ENCODE measurements at regions not wholly inside any gene's neighbourhood (a gene's known extent, or its start where the extent isn't known, plus 50 kb on each side); places are given as distances from the start of the nearest gene placed in this dataset.
"Not testable (repeated sequence)": the region's sequence is repeated elsewhere in the genome, so short reads cannot be mapped to it uniquely, and the experiment has no call there.

- DNase-seq (ENCODE audit: low spot score): no peak
- no peak for FAIRE-seq
Observed at GRCh38 chr2:11950896-11951295, 204.5 kb downstream of the LPIN1 start.

- not testable (repeated sequence) for FAIRE-seq; DNase-seq (ENCODE audit: low spot score)
Observed at GRCh38 chr2:11951492-11951891, 205.1 kb downstream of the LPIN1 start.

- FAIRE-seq: no peak
Observed at GRCh38 chr2:11953258-11953657, 206.8 kb downstream of the LPIN1 start.

GRCh38 chr2:11955314-11955713, 208.9 kb downstream of the LPIN1 start:
- DNase-seq (ENCODE audit: low spot score) (no peak), FAIRE-seq (no peak)

More at GRCh38 chr2:11953258-11953657, 206.8 kb downstream of the LPIN1 start:
- DNase-seq (ENCODE audit: low spot score): no peak

- FAIRE-seq (no peak), DNase-seq (ENCODE audit: low spot score) (no peak)
Observed at GRCh38 chr2:11955884-11956291, 209.5 kb downstream of the LPIN1 start.

GRCh38 chr2:11962707-11963328, 216.4 kb downstream of the LPIN1 start:
- DNase-seq (ENCODE audit: low spot score): no peak
- no peak for FAIRE-seq

- FAIRE-seq (no peak), DNase-seq (ENCODE audit: low spot score) (no peak)
Observed at GRCh38 chr2:11963966-11964365, 217.5 kb downstream of the LPIN1 start.

- DNase-seq (ENCODE audit: low spot score) (no peak), FAIRE-seq (no peak)
Observed at GRCh38 chr2:11967946-11968465, 221.6 kb downstream of the LPIN1 start.

- FAIRE-seq (no peak), DNase-seq (ENCODE audit: low spot score) (no peak)
Observed at GRCh38 chr2:11968521-11968920, 222.1 kb downstream of the LPIN1 start.

GRCh38 chr2:11969774-11970173, 223.3 kb downstream of the LPIN1 start:
- no peak for FAIRE-seq
- DNase-seq (ENCODE audit: low spot score): no peak

GRCh38 chr2:11974573-11974972, 228.1 kb downstream of the LPIN1 start:
- FAIRE-seq (no peak), DNase-seq (ENCODE audit: low spot score) (no peak)

- FAIRE-seq (no peak), DNase-seq (ENCODE audit: low spot score) (no peak)
Observed at GRCh38 chr2:11975373-11975772, 228.9 kb downstream of the LPIN1 start.

GRCh38 chr2:11976073-11976472, 229.6 kb downstream of the LPIN1 start:
- DNase-seq (ENCODE audit: low spot score) (no peak), FAIRE-seq (no peak)

GRCh38 chr2:11977766-11978524, 231.5 kb downstream of the LPIN1 start:
- DNase-seq (ENCODE audit: low spot score) (no peak), FAIRE-seq (no peak)

GRCh38 chr2:11980809-11981208, 234.4 kb downstream of the LPIN1 start:
- FAIRE-seq (no peak), DNase-seq (ENCODE audit: low spot score) (no peak)

- no peak for DNase-seq (ENCODE audit: low spot score)
Observed at GRCh38 chr2:11983401-11983800, 237.0 kb downstream of the LPIN1 start.

GRCh38 chr2:11983870-11984269, 237.4 kb downstream of the LPIN1 start:
- DNase-seq (ENCODE audit: low spot score) (no peak), FAIRE-seq (no peak)

More at GRCh38 chr2:11983401-11983800, 237.0 kb downstream of the LPIN1 start:
- FAIRE-seq: no peak

GRCh38 chr2:11984316-11985158, 238.1 kb downstream of the LPIN1 start:
- DNase-seq (ENCODE audit: low spot score) (no peak), FAIRE-seq (no peak)

- no peak for FAIRE-seq
- DNase-seq (ENCODE audit: low spot score): no peak
Observed at GRCh38 chr2:11985817-11986566, 239.6 kb downstream of the LPIN1 start.

- no peak for FAIRE-seq
Observed at GRCh38 chr2:11987151-11987550, 240.7 kb downstream of the LPIN1 start.

More at GRCh38 chr2:11987151-11987550, 240.7 kb downstream of the LPIN1 start:
- no peak for DNase-seq (ENCODE audit: low spot score)

All from RCC 7860 (cell line).